Glomerular visceral epithelial cell (primary cell): ENCODE measurements at regions not wholly inside any gene's neighbourhood (a gene's known extent, or its start where the extent isn't known, plus 50 kb on each side); places are given as distances from the start of the nearest gene placed in this dataset.
A peak's percentile ranks its signal among the peaks of the same experiment; 100 is the strongest.
"Not testable (repeated sequence)": the region's sequence is repeated elsewhere in the genome, so short reads cannot be mapped to it uniquely, and the experiment has no call there.

Experiments
- DNase-seq: peaks from one replicate; pipeline ENCODE4 v3.0.0-alpha.2; 2016; ENCODE audit errors: extremely low spot score

DNA sequence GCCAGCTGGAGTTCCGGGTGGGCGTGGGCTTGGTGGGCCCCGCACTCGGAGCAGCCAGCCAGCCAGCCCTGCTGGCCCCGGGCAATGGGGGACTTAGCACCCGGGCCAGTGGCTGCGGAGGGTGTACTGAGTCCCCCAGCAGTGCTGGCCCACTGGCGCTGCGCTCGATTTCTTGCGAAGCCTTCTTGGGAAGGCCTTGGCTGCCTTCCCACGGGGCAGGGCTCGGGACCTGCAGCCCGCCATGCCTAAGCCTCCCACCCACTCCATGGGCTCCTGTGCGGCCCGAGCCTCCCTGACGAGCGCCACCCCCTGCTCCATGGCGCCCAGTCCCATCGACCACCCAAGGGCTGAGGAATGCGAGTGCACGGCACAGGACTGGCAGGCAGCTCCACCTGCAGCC lies 321.6 kb downstream of the SH2D4B start:
- not testable (repeated sequence) for DNase-seq

GRCh38 chr10:80860719-80861118 lies 323.0 kb downstream of the SH2D4B start:
- DNase-seq = no peak

DNA sequence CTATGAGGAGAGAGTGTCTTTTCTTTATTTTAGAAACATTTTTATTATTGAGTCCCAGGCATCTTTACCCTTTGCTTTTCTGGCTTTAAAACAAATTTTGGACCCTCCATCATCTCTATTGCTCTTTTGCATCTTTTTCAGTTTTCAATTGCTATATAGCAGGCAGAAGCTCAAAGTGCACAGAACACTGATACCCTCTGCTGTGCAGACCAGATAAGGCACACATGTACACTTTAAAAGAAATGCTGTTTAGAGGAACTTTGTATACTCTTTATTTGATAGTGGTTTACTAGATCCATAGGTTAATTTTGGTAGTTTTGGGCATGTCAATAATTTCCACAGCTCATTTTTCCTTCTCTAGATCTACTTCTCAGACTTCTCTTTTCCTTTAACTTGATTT lies 324.2 kb downstream of the SH2D4B start:
- DNase-seq = no peak

DNA sequence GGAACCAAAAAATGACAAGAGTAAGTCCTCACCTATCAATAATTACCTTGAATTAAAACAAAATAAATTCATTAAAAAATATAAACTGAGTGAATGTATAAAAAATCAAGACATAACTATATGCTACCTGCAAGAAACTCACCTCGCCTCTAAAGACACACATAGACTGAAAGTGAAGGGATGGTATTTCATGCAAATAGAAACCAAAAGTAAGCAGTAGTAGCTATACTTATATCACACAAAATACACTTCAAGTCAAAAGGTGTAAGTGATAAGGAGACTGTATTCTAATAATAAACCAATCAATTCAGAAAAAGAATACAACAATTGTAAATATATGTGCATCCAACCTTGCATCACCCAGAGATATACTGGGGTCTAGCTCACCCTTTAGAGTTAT lies 332.6 kb downstream of the SH2D4B start:
- DNase-seq = no peak

GRCh38 chr10:80871083-80871482 lies 333.4 kb downstream of the SH2D4B start:
- DNase-seq = no peak

GRCh38 chr10:80878330-80878729 lies 340.6 kb downstream of the SH2D4B start:
- no peak for DNase-seq

DNA sequence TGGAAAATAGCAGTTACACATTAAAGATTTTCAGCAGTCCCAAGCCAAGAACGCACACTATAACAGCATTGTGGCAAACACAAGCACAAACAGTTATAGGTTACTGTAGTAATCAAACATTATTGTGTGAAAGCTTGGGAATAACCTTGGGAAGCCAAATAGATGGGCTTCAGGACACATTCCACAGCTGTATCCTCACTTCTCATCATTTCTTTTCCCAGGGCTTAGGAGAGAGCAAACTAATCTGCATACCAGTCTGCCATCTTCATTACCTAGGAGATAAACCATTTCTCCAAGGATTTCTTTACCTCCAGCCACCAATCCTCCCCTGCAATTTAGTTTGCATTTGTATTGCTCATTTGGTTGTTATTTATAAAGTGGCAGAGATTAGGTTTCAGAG lies 352.4 kb downstream of the SH2D4B start:
- DNase-seq = no peak

DNA sequence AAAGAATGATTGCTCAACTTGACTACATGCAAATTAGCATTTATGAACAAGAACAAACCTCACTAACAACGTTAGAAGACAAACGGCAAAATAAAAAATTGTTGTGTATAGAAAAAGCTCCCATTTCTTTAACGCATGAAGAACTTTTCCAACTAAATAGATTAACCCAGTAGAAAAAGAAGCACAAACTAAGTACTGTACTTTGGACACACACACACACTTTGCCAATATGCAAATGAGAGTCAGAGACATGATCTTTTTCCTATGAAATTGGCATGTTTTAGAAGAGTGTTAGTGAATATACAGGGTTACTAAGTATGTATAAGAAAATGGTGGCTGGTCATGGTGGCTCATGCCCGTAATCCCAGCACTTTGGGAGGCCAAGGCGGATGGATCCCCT lies 355.6 kb downstream of the SH2D4B start:
- no peak for DNase-seq

DNA sequence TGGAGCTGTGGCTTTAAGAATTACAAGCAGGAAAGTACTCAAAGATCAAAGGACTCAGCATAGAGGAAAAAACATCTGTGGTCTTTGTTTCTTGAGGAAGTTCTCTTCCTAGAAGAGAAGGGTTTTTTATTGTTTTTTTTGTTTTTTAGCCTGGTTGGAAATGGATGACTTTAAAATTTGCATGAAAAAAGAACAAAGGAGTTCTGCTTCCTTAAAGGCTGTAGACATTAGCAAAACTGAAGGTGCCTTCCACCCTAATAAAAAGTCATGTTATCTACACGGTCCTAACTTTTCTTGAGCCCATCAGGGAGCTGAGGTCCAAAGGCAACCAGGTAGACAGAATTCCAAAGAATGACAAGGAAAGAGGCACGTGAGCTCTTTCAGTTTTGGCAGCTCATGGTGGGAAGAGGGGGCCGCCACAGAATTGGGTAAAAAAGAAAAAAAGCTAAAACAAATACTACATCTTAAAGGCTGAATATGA lies 356.6 kb downstream of the SH2D4B start:
- DNase-seq = no peak

DNA sequence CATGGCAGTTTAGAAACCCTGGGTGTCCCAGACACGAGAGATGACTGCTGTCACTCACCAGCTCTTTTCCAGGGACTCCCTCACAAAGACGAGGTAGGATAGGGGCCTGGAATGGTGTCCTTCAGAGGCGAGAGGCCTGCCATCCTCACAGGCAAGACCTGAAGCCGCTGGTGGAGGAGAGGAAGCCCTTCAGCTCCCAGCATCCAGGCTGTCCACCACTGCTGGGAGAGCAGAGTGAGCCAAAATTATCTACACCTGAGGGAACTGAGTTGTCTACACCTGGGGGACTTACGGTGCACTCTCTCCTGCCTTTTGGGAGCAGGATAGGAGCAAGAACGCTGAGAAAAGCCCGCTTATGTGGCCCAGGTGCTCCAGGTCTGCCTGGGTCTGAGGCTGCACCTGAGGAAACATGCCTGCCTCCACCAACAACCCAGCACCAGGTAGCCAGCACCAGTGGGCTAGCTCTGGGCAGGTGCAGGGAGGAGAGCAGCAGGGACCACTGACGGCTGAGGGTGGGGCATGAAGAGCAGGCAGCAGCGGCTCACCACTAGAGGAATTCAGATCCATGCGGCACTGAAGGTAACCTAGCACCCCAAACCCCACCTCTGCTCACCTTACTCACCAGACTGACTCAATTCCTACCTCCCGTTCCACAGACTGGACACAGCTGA lies 357.2 kb downstream of the SH2D4B start:
- no peak for DNase-seq

- no peak for DNase-seq
These were observed 358.4 kb downstream of the SH2D4B start for GRCh38 chr10:80896076-80896475.

DNA sequence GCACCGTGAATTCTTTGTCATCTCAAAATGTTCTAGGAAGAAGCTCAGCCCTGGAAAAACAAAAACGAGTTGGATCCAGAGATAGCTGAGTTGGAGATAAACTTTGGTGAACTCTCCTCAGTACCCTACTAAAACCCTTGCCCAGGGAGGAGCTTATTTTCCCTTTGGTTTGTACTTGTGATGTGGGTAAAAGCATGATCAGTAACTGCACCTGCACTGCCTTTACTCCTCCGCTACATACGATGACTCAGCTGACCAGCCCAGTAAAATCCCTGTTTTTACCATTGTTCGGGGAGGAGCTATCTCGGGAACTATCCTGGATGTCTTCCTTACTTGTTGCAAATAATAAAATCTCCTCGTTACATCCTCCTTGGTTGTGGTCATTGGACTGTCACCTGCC lies 359.3 kb downstream of the SH2D4B start:
- no peak for DNase-seq

GRCh38 chr10:80900661-80901060 lies 363.0 kb downstream of the SH2D4B start:
- no peak for DNase-seq

GRCh38 chr10:80908611-80909010 lies 370.9 kb downstream of the SH2D4B start:
- no peak for DNase-seq

- no peak for DNase-seq
These were observed 371.6 kb downstream of the SH2D4B start for GRCh38 chr10:80909254-80909653.

DNA sequence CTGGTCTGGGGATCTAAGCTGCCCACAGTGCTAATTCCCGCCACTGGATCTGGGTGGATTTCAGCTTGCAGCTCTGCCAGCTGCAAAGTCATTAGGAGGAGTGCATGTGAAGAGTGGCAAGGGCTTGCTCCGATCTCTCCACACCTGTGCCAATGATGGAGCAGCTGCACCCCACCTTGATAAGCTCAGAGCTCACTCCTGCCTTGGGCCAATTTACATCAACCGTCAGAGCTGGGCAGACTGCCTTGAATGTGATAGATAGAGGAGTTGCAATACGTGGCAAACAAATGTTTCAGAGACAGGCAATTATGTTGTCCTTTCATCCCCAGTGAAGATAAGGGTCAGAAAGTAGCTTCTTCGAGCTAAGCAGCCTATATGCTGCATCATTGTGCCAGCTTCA lies 379.9 kb downstream of the SH2D4B start:
- no peak for DNase-seq

DNA sequence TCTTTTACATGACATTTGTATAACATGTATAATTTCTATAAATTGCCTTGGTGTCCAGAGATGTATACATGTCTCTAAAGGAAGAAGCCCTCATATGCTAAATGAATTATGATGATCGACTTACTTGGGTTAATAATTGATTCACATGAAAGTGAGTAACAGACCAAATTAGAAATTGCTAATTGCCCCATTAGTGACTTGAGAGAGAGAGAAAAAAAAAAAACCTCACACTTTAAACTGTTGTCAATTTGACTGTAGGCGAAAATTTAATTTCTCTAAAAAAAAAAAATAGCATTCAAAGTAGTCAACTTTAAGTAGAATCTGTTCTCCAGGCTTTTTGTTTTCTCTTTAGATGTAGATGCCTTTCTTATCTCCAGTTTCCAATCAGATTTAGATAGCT lies 383.3 kb downstream of the SH2D4B start:
- DNase-seq = no peak

GRCh38 chr10:80924063-80924952 lies 386.6 kb downstream of the SH2D4B start:
- DNase-seq = peak; percentile 18

GRCh38 chr10:80927419-80928078 lies 389.8 kb downstream of the SH2D4B start:
- DNase-seq = no peak

- DNase-seq = no peak
These were observed 401.2 kb downstream of the SH2D4B start for GRCh38 chr10:80938903-80939302.

DNA sequence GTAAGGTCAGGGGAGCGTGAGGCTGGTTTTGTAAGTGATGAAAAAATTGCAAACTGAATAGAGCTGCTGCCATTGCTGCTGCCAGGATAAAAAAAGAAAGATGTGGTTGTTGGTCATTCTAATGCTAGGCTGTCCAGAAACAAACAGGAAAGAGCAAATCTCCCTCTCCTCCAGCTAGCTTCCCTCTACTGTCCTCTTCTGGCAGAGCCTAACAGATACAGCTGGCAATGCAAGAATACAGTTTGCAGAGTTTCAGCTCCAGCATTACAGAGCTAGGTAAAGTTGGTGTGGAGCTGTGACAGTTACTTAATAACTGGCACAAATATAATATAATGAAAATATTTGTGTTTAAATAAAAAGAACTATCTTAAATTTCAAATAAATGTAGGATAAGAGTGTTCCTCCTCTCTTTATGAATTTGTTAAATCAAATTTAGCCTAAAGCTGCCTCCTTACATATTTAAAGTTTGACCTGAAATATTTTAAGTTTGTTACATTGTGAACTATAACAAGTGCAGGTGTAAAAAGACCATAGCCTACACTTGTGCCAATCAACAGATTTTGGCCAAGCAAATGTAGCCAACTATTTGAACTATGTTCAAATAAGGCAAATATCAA lies 407.7 kb downstream of the SH2D4B start:
- DNase-seq = no peak

DNA sequence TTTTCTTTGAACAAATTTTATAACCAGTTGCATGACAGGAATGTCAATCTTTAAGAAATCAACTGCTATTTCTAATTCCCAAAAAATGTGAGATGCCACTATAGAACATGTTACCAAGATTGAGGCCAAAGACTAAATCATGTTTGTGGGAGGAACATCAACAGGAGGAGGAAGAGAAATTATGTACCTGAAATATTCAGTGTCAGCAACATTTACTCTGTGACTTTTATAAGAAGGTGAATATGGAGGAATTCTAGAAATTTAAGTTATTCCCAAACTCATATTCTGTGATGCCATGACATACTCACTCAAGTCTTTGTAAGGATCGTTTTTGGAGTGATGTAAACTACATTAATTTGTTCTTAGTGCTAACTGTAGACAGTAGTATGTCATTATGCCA lies 408.4 kb downstream of the SH2D4B start:
- DNase-seq = no peak
